AG09309 (cell line): ENCODE measurements at regions not wholly inside any gene's neighbourhood (a gene's known extent, or its start where the extent isn't known, plus 50 kb on each side); places are given as distances from the start of the nearest gene placed in this dataset.

ENCODE experiments used
- DNase-seq: peaks from one replicate; pipeline ENCODE4 v3.0.0-alpha.2; 2010; ENCODE audit warnings: low read depth
- H3K4me3 ChIP-seq: 2 replicates; pipeline ENCODE4 v1.5.1; 2011; ENCODE audit warnings: mild to moderate bottlenecking, low read depth, low read length, moderate library complexity; ENCODE audit not compliant: control insufficient read depth
- CTCF ChIP-seq: IDR thresholded peaks from 2 replicates; pipeline ENCODE4 v1.5.1; 2011; ENCODE audit warnings: mild to moderate bottlenecking, low read depth, low read length, inconsistent platforms; ENCODE audit not compliant: insufficient read depth, control insufficient read depth; ENCODE audit errors: missing control alignments

- no peak for TF ChIP-seq CTCF
- no peak for DNase-seq
- no peak overlapping the region for H3K4me3 ChIP-seq
These were observed 290.7 kb upstream of the MAP3K7 start for GRCh38 chr6:90877616-90878015.

GRCh38 chr6:90874931-90875330 is 288.1 kb upstream of the MAP3K7 start:
- no peak for TF ChIP-seq CTCF
- H3K4me3 ChIP-seq: no peak overlapping the region
- no peak for DNase-seq

DNA sequence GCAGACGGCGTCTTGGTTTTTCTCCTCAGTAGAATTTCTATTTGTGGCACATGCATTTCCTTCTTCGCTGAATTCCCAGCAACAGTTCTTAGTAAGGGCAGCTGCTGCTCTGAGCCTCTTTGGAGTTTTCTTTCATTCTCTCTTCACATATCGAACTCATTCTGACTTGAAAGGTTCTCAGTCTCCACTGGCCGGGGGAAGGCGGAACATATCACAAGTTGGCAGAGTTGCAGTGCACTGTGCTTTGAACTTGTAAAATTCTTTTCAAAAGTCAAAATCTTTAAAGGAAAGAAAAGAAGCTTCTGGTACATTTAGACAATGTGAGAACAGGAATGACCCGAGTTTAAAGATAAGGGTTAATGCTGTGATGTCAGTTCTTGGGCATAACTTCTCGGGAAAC is 286.1 kb upstream of the MAP3K7 start:
- no peak overlapping the region for H3K4me3 ChIP-seq
- no peak for TF ChIP-seq CTCF
- no peak for DNase-seq

DNA sequence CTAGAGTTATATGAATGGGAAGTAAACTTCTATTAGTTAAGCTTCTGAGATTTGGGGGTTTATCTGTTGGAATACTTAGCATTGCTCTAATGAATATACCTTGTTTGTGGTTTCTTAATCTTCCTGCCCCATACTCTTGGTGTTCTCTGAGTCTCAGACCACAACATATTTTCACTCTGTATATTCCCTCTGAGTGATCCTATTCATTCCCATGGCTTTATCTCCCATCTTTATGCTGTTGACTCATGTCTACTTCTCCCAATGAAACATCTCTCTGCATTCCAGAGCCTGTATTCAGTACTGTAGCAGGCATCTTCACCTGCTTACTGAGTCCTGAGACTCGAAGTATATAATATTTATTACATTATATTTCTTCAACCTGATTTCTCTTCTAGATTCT is 283.7 kb upstream of the MAP3K7 start:
- no peak overlapping the region for H3K4me3 ChIP-seq
- TF ChIP-seq CTCF: no peak
- no peak for DNase-seq

DNA sequence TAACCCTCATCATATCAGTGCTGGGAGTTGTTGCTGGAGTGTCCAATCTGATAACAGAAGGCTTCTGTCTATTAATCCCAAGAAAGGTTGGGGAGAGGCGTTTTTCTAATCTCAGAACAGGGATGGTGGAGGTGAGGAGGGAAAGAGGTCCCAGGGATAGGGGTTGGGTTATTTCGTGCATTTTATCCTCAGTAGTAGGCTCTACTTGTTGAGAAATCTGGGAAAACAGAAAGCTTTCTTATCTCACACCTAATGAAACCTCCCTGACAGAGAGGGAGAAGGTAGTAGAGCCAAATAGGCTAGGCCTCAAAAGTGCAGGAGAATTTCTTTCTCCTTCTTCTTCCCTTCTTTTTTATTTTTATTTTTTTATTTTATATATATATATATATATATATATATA is 281.8 kb upstream of the MAP3K7 start:
- no peak for TF ChIP-seq CTCF
- DNase-seq: no peak
- H3K4me3 ChIP-seq: no peak overlapping the region

DNA sequence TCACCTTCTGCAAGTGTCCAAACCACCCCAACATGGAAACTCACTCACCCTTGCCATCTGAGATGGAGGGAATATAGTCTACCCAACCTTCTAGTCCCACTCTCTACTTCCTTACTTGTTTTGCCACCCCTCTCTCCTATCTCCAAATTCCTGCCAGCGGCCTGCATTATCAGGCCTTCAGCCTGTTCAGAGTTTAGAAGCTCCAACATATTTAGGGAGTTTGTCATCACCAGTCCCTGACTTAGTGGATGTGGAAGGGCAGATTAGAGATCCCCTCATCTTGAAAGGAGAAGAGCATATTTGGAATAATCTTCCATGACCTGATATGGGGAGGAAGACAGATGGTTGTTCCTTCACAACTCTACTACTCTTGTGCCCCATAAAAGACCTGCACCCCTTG is 281.4 kb upstream of the MAP3K7 start:
- TF ChIP-seq CTCF: no peak
- DNase-seq: no peak
- no peak overlapping the region for H3K4me3 ChIP-seq

DNA sequence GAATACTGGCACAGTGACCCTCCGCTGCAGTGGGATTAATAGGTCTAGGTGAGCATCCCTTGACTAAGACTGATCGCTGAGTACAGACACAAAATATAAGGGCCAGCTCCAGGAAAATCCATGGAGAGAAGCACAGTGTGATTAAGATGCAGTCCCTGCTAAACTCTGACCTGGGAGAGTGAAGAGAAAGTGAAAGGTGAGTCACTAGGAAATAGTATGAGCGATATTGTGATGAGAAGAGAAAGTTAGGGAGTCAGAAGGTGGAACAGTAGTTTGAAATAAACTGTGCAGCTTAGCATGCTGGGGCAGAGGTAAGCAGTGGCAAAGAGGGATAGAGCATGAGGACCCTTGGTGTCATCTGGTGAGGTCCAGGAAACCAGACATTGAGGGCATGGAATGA is 278.6 kb upstream of the MAP3K7 start:
- no peak overlapping the region for H3K4me3 ChIP-seq
- no peak for DNase-seq
- no peak for TF ChIP-seq CTCF
